GM18868 (cell line): ENCODE measurements at regions not wholly inside any gene's neighbourhood (a gene's known extent, or its start where the extent isn't known, plus 50 kb on each side); places are given as distances from the start of the nearest gene placed in this dataset.
"Not testable (repeated sequence)": the region's sequence is repeated elsewhere in the genome, so short reads cannot be mapped to it uniquely, and the experiment has no call there.

Experiments
- ATAC-seq: cut with Tn5 transposase; IDR thresholded peaks from one replicate; pipeline ENCODE4 v1.9.1; 2021; ENCODE audit warnings: mild to moderate bottlenecking, moderate library complexity; ENCODE audit not compliant: unreplicated experiment

GRCh38 chr5:17817990-17818389, 183.7 kb downstream of the TAF11L14 start:
- no peak for ATAC-seq

- ATAC-seq, result no peak
These were observed 185.5 kb downstream of the TAF11L14 start for GRCh38 chr5:17819783-17820182.

- ATAC-seq, result no peak
These were observed 194.4 kb downstream of the TAF11L14 start for GRCh38 chr5:17828681-17829080.

GRCh38 chr5:17829456-17829855, 195.2 kb downstream of the TAF11L14 start:
- no peak for ATAC-seq

- no peak for ATAC-seq
These were observed 197.0 kb downstream of the TAF11L14 start for GRCh38 chr5:17831279-17831678.

GRCh38 chr5:17832949-17833745, 198.9 kb downstream of the TAF11L14 start:
- ATAC-seq, result no peak

- ATAC-seq, result no peak
These were observed 203.5 kb downstream of the TAF11L14 start for GRCh38 chr5:17837757-17838156.

GRCh38 chr5:17838469-17838868, 204.2 kb downstream of the TAF11L14 start:
- ATAC-seq, result no peak

GRCh38 chr5:17839848-17840247, 205.6 kb downstream of the TAF11L14 start:
- ATAC-seq, result no peak

GRCh38 chr5:17846496-17846895, 212.2 kb downstream of the TAF11L14 start:
- ATAC-seq, result no peak

- no peak for ATAC-seq
These were observed 213.0 kb downstream of the TAF11L14 start for GRCh38 chr5:17847286-17847685.

GRCh38 chr5:17852111-17852510, 217.9 kb downstream of the TAF11L14 start:
- ATAC-seq, result no peak

GRCh38 chr5:17852740-17853139, 218.5 kb downstream of the TAF11L14 start:
- ATAC-seq, result no peak

- ATAC-seq, result no peak
These were observed 220.6 kb downstream of the TAF11L14 start for GRCh38 chr5:17854901-17855300.

GRCh38 chr5:17860660-17861315, 226.5 kb downstream of the TAF11L14 start:
- ATAC-seq, result no peak

- ATAC-seq, result not testable (repeated sequence)
These were observed 230.6 kb downstream of the TAF11L14 start for GRCh38 chr5:17864903-17865302.

- not testable (repeated sequence) for ATAC-seq
These were observed 231.7 kb downstream of the TAF11L14 start for GRCh38 chr5:17865966-17866365.

GRCh38 chr5:17872204-17872603, 237.9 kb downstream of the TAF11L14 start:
- ATAC-seq, result no peak

- ATAC-seq, result no peak
These were observed 244.3 kb downstream of the TAF11L14 start for GRCh38 chr5:17878541-17878940.

GRCh38 chr5:17879276-17879675, 245.0 kb downstream of the TAF11L14 start:
- no peak for ATAC-seq

- ATAC-seq, result no peak
These were observed 246.6 kb downstream of the TAF11L14 start for GRCh38 chr5:17880869-17881268.

GRCh38 chr5:17882760-17883488, 248.7 kb downstream of the TAF11L14 start:
- no peak for ATAC-seq
